ENCODE measurements at regions not wholly inside any gene's neighbourhood (a gene's known extent, or its start where the extent isn't known, plus 50 kb on each side); places are given as distances from the start of the nearest gene placed in this dataset.

GRCh38 chr12:72869024-72869423 lies 596.9 kb downstream of the TRHDE start:
- 69 to 84% methylated on average over 6 of the region's 6 CpGs for WGBS, 2 donors
- intact Hi-C loops (cut with DNase I): no loop called here
- Histone ChIP-seq H3K27ac (no peak overlapping the region), H3K4me3 (no peak overlapping the region), H3K27me3 (no peaks in the 10 kb centered on the region), H3K9me3 (peaks cover 0 to 3% (median 1%) of the 10 kb centered on the region in 4 donors), H3K4me1 (no peaks in the 10 kb centered on the region), H3K36me3 (no peaks in the 10 kb centered on the region)
- TF ChIP-seq POLR2A (IDR thresholded peaks at IDR 0.05) (no peak), POLR2AphosphoS5 (IDR thresholded peaks at IDR 0.05) (no peak), EP300 (IDR thresholded peaks at IDR 0.05) (no peak)
- TF ChIP-seq, protein P1, sequence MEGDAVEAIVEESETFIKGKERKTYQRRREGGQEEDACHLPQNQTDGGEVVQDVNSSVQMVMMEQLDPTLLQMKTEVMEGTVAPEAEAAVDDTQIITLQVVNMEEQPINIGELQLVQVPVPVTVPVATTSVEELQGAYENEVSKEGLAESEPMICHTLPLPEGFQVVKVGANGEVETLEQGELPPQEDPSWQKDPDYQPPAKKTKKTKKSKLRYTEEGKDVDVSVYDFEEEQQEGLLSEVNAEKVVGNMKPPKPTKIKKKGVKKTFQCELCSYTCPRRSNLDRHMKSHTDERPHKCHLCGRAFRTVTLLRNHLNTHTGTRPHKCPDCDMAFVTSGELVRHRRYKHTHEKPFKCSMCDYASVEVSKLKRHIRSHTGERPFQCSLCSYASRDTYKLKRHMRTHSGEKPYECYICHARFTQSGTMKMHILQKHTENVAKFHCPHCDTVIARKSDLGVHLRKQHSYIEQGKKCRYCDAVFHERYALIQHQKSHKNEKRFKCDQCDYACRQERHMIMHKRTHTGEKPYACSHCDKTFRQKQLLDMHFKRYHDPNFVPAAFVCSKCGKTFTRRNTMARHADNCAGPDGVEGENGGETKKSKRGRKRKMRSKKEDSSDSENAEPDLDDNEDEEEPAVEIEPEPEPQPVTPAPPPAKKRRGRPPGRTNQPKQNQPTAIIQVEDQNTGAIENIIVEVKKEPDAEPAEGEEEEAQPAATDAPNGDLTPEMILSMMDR (IDR thresholded peaks at IDR 0.05): no peak
- no peak for DNase-seq

DNA sequence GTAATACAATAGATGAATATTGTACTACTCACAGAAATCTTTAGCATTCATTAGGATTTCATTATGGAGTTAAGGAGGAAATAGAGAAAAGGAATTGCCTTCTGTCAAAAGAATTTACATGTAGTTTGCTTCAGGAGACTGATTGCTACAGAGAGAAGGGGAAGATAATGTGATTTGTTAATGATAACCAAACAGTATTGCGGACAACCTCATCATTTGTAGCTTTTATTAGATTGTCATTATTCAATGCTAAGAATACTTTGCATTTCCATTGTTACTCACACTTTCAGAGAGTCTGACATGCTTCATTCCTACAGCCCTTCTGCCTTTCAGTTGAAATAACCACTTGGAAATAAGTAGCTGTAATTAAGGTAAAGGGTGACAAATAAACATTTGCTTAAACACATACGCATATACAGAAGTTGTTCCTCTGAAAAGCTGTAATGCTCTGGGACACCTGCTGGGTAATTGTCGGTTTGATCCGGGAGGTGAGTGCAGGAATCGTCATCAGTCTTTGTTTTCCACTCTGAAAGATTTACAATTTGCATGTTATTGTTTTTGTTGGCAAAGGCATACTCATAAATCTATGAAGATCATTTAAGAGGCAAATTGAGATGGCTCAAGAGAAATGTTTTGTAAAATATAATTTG lies 600.2 kb downstream of the TRHDE start:
- Histone ChIP-seq H3K4me1 (no peaks in the 10 kb centered on the region), H3K27ac (no peak overlapping the region), H3K9me3 (peaks cover 0 to 5% (median 1%) of the 10 kb centered on the region in 4 donors), H3K4me3 (no peak overlapping the region), H3K27me3 (no peaks in the 10 kb centered on the region), H3K36me3 (no peaks in the 10 kb centered on the region)
- DNase-seq: no peak
- intact Hi-C loops (cut with DNase I): no loop called here
- TF ChIP-seq, protein P1 (IDR thresholded peaks at IDR 0.05): no peak
- TF ChIP-seq EP300 (IDR thresholded peaks at IDR 0.05): no peak
- no peak for TF ChIP-seq POLR2AphosphoS5 (IDR thresholded peaks at IDR 0.05)
- no peak for TF ChIP-seq POLR2A (IDR thresholded peaks at IDR 0.05)
- WGBS, 2 donors: 52 to 69% methylated on average over 5 of the region's 5 CpGs

DNA sequence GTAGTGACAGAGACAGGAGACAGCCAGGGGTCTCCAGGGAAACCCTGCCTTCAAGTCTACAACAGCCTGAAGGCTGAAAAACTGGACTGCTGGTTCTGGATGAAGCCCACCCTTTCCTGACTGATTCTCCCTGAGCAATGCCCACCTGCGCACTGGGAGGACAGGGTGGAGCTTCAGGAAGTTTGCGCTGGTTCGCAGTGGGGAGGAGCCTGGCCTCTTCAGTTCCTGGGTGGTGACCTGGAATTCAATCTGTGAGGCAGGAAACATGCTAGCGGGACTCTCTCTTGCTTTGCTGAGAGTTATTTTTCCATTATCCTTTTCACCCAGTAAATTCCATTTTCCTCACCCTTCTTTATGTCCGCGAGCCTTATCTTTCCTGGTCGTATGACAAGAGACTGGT lies 600.8 kb downstream of the TRHDE start:
- 86% methylated on average over 7 of the region's 7 CpGs for WGBS, 2 donors
- Histone ChIP-seq H3K27me3 (no peaks in the 10 kb centered on the region), H3K4me3 (no peak overlapping the region), H3K4me1 (no peaks in the 10 kb centered on the region), H3K27ac (no peak overlapping the region), H3K36me3 (no peaks in the 10 kb centered on the region), H3K9me3 (peaks cover 0 to 5% (median 1%) of the 10 kb centered on the region in 4 donors)
- TF ChIP-seq POLR2AphosphoS5 (IDR thresholded peaks at IDR 0.05) (no peak), EP300 (IDR thresholded peaks at IDR 0.05) (no peak), POLR2A (IDR thresholded peaks at IDR 0.05) (no peak)
- TF ChIP-seq, protein P1 (IDR thresholded peaks at IDR 0.05): no peak
- no peak for DNase-seq
- intact Hi-C loops (cut with DNase I): no loop called here

DNA sequence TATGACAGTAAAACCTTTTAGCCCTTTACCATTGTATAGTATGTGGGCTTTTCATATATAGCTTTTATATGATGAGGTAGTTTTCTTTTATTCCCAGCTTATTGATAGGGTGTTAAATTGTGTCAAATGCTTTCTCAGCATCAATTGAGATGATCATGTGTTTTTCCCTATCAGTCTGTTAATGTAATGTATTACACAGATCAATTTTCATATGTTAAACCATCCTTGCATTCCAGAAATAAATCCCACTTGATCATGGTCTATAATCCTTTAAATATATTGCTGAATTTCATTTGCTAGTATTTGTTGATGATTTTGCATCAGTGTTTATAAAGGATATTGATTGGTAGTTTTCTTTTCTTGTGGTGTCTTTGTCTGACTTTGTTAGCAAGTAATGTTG lies 603.9 kb downstream of the TRHDE start:
- no peaks in the 10 kb centered on the region for H3K27me3 ChIP-seq
- H3K36me3 ChIP-seq: no peaks in the 10 kb centered on the region
- intact Hi-C loops (cut with DNase I): no loop called here
- DNase-seq: no peak
- no peaks in the 10 kb centered on the region for H3K4me1 ChIP-seq
- peaks cover 0 to 5% (median 1%) of the 10 kb centered on the region in 4 donors for H3K9me3 ChIP-seq
- H3K4me3 ChIP-seq: no peak overlapping the region
- H3K27ac ChIP-seq: no peak overlapping the region
- TF ChIP-seq, protein P1 (IDR thresholded peaks at IDR 0.05): no peak
- TF ChIP-seq POLR2AphosphoS5 (IDR thresholded peaks at IDR 0.05) (no peak), POLR2A (IDR thresholded peaks at IDR 0.05) (no peak), EP300 (IDR thresholded peaks at IDR 0.05) (no peak)

- Histone ChIP-seq H3K27me3 (no peaks in the 10 kb centered on the region), H3K4me1 (no peaks in the 10 kb centered on the region), H3K9me3 (no peaks in the 10 kb centered on the region), H3K4me3 (no peak overlapping the region), H3K27ac (no peak overlapping the region), H3K36me3 (no peaks in the 10 kb centered on the region)
- intact Hi-C loops (cut with DNase I): no loop called here
- no peak for TF ChIP-seq POLR2A (IDR thresholded peaks at IDR 0.05)
- TF ChIP-seq, protein P1 (IDR thresholded peaks at IDR 0.05): no peak
- no peak for TF ChIP-seq POLR2AphosphoS5 (IDR thresholded peaks at IDR 0.05)
- TF ChIP-seq EP300 (IDR thresholded peaks at IDR 0.05): no peak
- WGBS, 2 donors: 12 to 37% methylated on average over 1 of the region's 1 CpG
- DNase-seq: no peak
Measured at GRCh38 chr12:72888693-72889092, 616.5 kb downstream of the TRHDE start.
